ENCODE measurements at regions not wholly inside any gene's neighbourhood (a gene's known extent, or its start where the extent isn't known, plus 50 kb on each side); places are given as distances from the start of the nearest gene placed in this dataset.

DNA sequence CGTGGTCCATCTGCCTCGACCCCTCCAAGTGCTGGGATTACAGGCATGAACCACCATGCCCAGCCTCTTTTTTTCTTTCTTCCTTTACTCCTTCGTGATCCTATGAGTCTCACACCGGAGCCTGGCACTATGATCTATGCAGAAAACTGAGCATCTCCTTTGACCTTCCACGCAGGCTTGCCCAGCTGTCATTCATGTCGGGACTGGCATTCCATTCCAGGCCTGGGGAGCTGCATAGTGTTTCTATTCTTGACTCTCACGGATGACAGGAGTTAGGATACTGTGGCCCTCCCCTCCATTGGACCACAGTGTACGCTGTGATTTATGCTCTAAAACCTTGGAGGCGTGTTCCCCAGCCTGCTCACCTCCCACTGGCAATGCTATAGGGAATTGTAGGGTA is 611.8 kb downstream of the BRD1 start:
- peak; percentile 25 for DNase-seq
- intact Hi-C loops (cut with DNase I), result no loop called here
- TF ChIP-seq EP300 (IDR thresholded peaks at IDR 0.05) (no peak), POLR2A (IDR thresholded peaks at IDR 0.05) (no peak), CTCF (IDR thresholded peaks at IDR 0.05) (no peak), POLR2AphosphoS5 (IDR thresholded peaks at IDR 0.05) (no peak)
- WGBS, 2 donors, result 83% methylated on average over 9 of the region's 9 CpGs
- Histone ChIP-seq H3K27ac (no peak overlapping the region), H3K4me3 (no peak overlapping the region), H3K27me3 (peaks cover 0 to 30% (median 0%) of the 10 kb centered on the region in 3 donors), H3K36me3 (no peaks in the 10 kb centered on the region), H3K4me1 (no peaks in the 10 kb centered on the region), H3K9me3 (peaks cover 0 to 8% (median 5%) of the 10 kb centered on the region in 4 donors)

- peak; percentile 34 for DNase-seq
- peaks cover 0 to 23% (median 0%) of the 10 kb centered on the region in 3 donors for H3K27me3 ChIP-seq
- no peak for TF ChIP-seq POLR2AphosphoS5 (IDR thresholded peaks at IDR 0.05)
- no peak for TF ChIP-seq POLR2A (IDR thresholded peaks at IDR 0.05)
- TF ChIP-seq CTCF (IDR thresholded peaks at IDR 0.05), result no peak
- no peak for TF ChIP-seq EP300 (IDR thresholded peaks at IDR 0.05)
- no peaks in the 10 kb centered on the region for H3K4me1 ChIP-seq
- intact Hi-C loops (cut with DNase I), result no loop called here
- 92 to 94% methylated on average over 16 of the region's 16 CpGs for WGBS, 2 donors
- H3K27ac ChIP-seq, result no peak overlapping the region
- H3K9me3 ChIP-seq, result peaks cover 0 to 8% (median 5%) of the 10 kb centered on the region in 4 donors
- no peak overlapping the region for H3K4me3 ChIP-seq
- H3K36me3 ChIP-seq, result no peaks in the 10 kb centered on the region
These were observed 612.7 kb downstream of the BRD1 start for GRCh38 chr22:49214976-49215375.

DNA sequence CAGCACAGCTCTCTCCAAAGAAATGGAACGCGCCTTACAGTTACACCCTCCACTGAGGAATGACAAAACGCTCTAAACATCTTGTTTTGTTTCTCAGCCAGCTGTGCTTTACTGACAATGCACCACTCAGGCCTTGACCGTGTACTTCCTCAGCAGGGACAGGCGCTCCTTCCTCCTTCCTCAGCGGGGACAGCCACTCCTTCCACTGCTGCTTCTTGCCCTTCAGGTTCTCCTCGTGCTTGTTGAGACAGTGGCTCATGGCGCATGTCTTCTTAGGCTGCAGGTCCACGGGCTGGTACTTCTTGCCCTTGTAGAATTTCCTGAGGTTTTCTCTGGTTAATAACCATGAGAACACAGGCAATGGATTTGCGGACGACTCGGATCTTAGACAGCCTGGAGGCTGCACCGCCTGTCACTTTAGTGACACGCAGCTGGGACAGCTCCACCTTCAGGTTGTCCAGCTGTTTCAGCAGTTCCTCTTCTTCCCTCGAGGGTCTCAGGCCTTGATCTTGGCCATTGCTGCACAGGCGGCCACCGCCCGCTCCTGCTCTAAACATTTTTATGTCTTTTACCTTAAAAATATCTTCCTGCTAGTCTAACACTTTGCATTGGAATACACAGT is 613.8 kb downstream of the BRD1 start:
- peak; percentile 14 for DNase-seq
- H3K4me3 ChIP-seq, result no peak overlapping the region
- H3K4me1 ChIP-seq, result no peaks in the 10 kb centered on the region
- TF ChIP-seq POLR2A (IDR thresholded peaks at IDR 0.05) (no peak), EP300 (IDR thresholded peaks at IDR 0.05) (no peak), CTCF (IDR thresholded peaks at IDR 0.05) (no peak), POLR2AphosphoS5 (IDR thresholded peaks at IDR 0.05) (no peak)
- peaks cover 0 to 8% (median 5%) of the 10 kb centered on the region in 4 donors for H3K9me3 ChIP-seq
- 69 to 70% methylated on average over 18 of the region's 18 CpGs for WGBS, 2 donors
- H3K27me3 ChIP-seq, result peaks cover 0 to 25% (median 0%) of the 10 kb centered on the region in 3 donors
- H3K27ac ChIP-seq, result no peak overlapping the region
- intact Hi-C loops (cut with DNase I), result no loop called here
- H3K36me3 ChIP-seq, result no peaks in the 10 kb centered on the region

- H3K36me3 ChIP-seq, result no peaks in the 10 kb centered on the region
- DNase-seq, result peak; percentile 17
- no peak overlapping the region for H3K27ac ChIP-seq
- H3K4me1 ChIP-seq, result no peaks in the 10 kb centered on the region
- intact Hi-C loops (cut with DNase I), result no loop called here
- H3K4me3 ChIP-seq, result no peak overlapping the region
- TF ChIP-seq CTCF (IDR thresholded peaks at IDR 0.05) (no peak), EP300 (IDR thresholded peaks at IDR 0.05) (no peak), POLR2AphosphoS5 (IDR thresholded peaks at IDR 0.05) (no peak), POLR2A (IDR thresholded peaks at IDR 0.05) (no peak)
- no peaks in the 10 kb centered on the region for H3K9me3 ChIP-seq
- 85 to 91% methylated on average over 11 of the region's 11 CpGs for WGBS, 2 donors
- peaks cover 0 to 29% (median 0%) of the 10 kb centered on the region in 3 donors for H3K27me3 ChIP-seq
These were observed 615.2 kb downstream of the BRD1 start for GRCh38 chr22:49212466-49212865.

DNA sequence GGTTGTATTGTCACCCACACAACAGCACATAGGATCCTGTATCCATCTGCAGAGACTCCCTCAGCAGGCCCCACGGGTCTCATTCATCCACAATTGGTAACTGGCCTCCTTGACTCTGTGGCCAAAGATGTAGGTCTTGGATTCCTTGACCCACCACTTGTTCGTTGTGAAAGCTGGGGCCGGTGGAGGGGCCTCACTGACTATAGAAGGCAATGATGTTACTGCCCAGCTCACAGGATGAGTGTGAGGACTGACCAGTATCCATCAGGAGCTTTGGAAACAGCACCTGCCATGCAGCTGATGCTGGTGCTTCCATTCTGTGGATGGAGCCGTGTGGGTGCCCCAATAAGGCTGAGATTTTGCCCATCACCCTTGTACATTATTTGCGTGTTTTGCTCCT is 615.7 kb downstream of the BRD1 start:
- peak; percentile 51 for DNase-seq
- Histone ChIP-seq H3K4me3 (no peak overlapping the region), H3K27me3 (peaks cover 0 to 34% (median 0%) of the 10 kb centered on the region in 3 donors)

More for the DNA sequence above, 615.7 kb downstream of the BRD1 start:
- no peaks in the 10 kb centered on the region for H3K36me3 ChIP-seq
- no peaks in the 10 kb centered on the region for H3K4me1 ChIP-seq
- no peaks in the 10 kb centered on the region for H3K9me3 ChIP-seq
- intact Hi-C loops (cut with DNase I), result no loop called here
- TF ChIP-seq EP300 (IDR thresholded peaks at IDR 0.05) (no peak), POLR2A (IDR thresholded peaks at IDR 0.05) (no peak), POLR2AphosphoS5 (IDR thresholded peaks at IDR 0.05) (no peak)
- 73 to 77% methylated on average over 5 of the region's 5 CpGs for WGBS, 2 donors
- no peak overlapping the region for H3K27ac ChIP-seq
